ENCODE measurements at regions not wholly inside any gene's neighbourhood (a gene's known extent, or its start where the extent isn't known, plus 50 kb on each side); places are given as distances from the start of the nearest gene placed in this dataset.
"Not testable (repeated sequence)": the region's sequence is repeated elsewhere in the genome, so short reads cannot be mapped to it uniquely, and the experiment has no call there.

GRCh38 chr16:5753381-5753780 lies 655.8 kb upstream of the EEF2KMT start:
- no peaks in the 10 kb centered on the region for H3K4me1 Mint-ChIP-seq (ENCODE audit: low read depth in 2 of 2)
- H3K36me3 Mint-ChIP-seq (ENCODE audit: insufficient read depth) = no peaks in the 10 kb centered on the region
- H3K27me3 Mint-ChIP-seq = peaks cover 0 to 7% of the 10 kb centered on the region in 2 donors
- ATAC-seq (replicated peaks) (no peak), DNase-seq (no peak)
- H3K27ac Mint-ChIP-seq = no peak overlapping the region
- H3K4me3 Mint-ChIP-seq = no peak overlapping the region
- peaks cover 12 to 29% of the 10 kb centered on the region in 2 donors for H3K9me3 Mint-ChIP-seq

- Mint-ChIP-seq H3K9me3 (peaks cover 13 to 14% of the 10 kb centered on the region in 2 donors), H3K4me3 (no peak overlapping the region), H3K4me1 (ENCODE audit: low read depth in 2 of 2) (no peaks in the 10 kb centered on the region), H3K27me3 (peaks cover 0 to 7% of the 10 kb centered on the region in 2 donors), H3K36me3 (ENCODE audit: insufficient read depth) (no peaks in the 10 kb centered on the region), H3K27ac (no peak overlapping the region)
- DNase-seq = no peak
- ATAC-seq (replicated peaks) = no peak
Observed at GRCh38 chr16:5751216-5751615, 653.6 kb upstream of the EEF2KMT start.

GRCh38 chr16:5750439-5750838 lies 652.8 kb upstream of the EEF2KMT start:
- H3K9me3 Mint-ChIP-seq = peaks cover 13 to 14% of the 10 kb centered on the region in 2 donors
- H3K27me3 Mint-ChIP-seq; DNase-seq; H3K27ac Mint-ChIP-seq; H3K4me1 Mint-ChIP-seq (ENCODE audit: low read depth in 2 of 2); ATAC-seq (replicated peaks); H3K36me3 Mint-ChIP-seq (ENCODE audit: insufficient read depth); H3K4me3 Mint-ChIP-seq: not testable (repeated sequence)

- H3K4me3 Mint-ChIP-seq = no peak overlapping the region
- peaks cover 7 to 26% of the 10 kb centered on the region in 2 donors for H3K9me3 Mint-ChIP-seq
- ATAC-seq (replicated peaks) (no peak), DNase-seq (no peak)
- H3K27me3 Mint-ChIP-seq = no peaks in the 10 kb centered on the region
- H3K4me1 Mint-ChIP-seq (ENCODE audit: low read depth in 2 of 2) = no peaks in the 10 kb centered on the region
- H3K36me3 Mint-ChIP-seq (ENCODE audit: insufficient read depth) = no peaks in the 10 kb centered on the region
- no peak overlapping the region for H3K27ac Mint-ChIP-seq
Observed at GRCh38 chr16:5738586-5738985, 641.0 kb upstream of the EEF2KMT start.

GRCh38 chr16:5736209-5736930 lies 638.8 kb upstream of the EEF2KMT start:
- Mint-ChIP-seq H3K36me3 (ENCODE audit: insufficient read depth) (no peaks in the 10 kb centered on the region), H3K9me3 (peaks cover 4 to 26% of the 10 kb centered on the region in 2 donors), H3K27ac (no peak overlapping the region), H3K4me1 (ENCODE audit: low read depth in 2 of 2) (no peaks in the 10 kb centered on the region), H3K27me3 (no peaks in the 10 kb centered on the region), H3K4me3 (no peak overlapping the region)
- ATAC-seq (replicated peaks) = no peak
- no peak for DNase-seq

- Mint-ChIP-seq H3K4me1 (ENCODE audit: low read depth in 2 of 2) (no peaks in the 10 kb centered on the region), H3K27ac (no peak overlapping the region), H3K4me3 (no peak overlapping the region), H3K36me3 (ENCODE audit: insufficient read depth) (no peaks in the 10 kb centered on the region), H3K9me3 (peaks cover 4 to 18% of the 10 kb centered on the region in 2 donors), H3K27me3 (no peaks in the 10 kb centered on the region)
- DNase-seq (no peak), ATAC-seq (replicated peaks) (no peak)
Observed at GRCh38 chr16:5735444-5735843, 637.8 kb upstream of the EEF2KMT start.

GRCh38 chr16:5730783-5731182 lies 633.2 kb upstream of the EEF2KMT start:
- Mint-ChIP-seq H3K36me3 (ENCODE audit: insufficient read depth) (no peaks in the 10 kb centered on the region), H3K9me3 (peaks cover 0 to 4% of the 10 kb centered on the region in 2 donors)
- DNase-seq = no peak

GRCh38 chr16:5722116-5722619 lies 624.6 kb upstream of the EEF2KMT start:
- ATAC-seq (replicated peaks) = no peak
- Mint-ChIP-seq H3K36me3 (ENCODE audit: insufficient read depth) (no peaks in the 10 kb centered on the region), H3K4me3 (no peak overlapping the region), H3K4me1 (ENCODE audit: low read depth in 2 of 2) (no peaks in the 10 kb centered on the region), H3K9me3 (peaks cover 0 to 2% of the 10 kb centered on the region in 2 donors), H3K27ac (no peak overlapping the region), H3K27me3 (no peaks in the 10 kb centered on the region)
- DNase-seq = no peak

More at GRCh38 chr16:5730783-5731182, 633.2 kb upstream of the EEF2KMT start:
- no peak for ATAC-seq (replicated peaks)
- Mint-ChIP-seq H3K27ac (no peak overlapping the region), H3K27me3 (no peaks in the 10 kb centered on the region), H3K4me3 (no peak overlapping the region), H3K4me1 (ENCODE audit: low read depth in 2 of 2) (no peaks in the 10 kb centered on the region)

GRCh38 chr16:5715155-5715554 lies 617.6 kb upstream of the EEF2KMT start:
- Mint-ChIP-seq H3K36me3 (ENCODE audit: insufficient read depth) (no peaks in the 10 kb centered on the region), H3K4me3 (no peak overlapping the region), H3K9me3 (peaks cover 0 to 7% of the 10 kb centered on the region in 2 donors), H3K27ac (no peak overlapping the region), H3K27me3 (no peaks in the 10 kb centered on the region), H3K4me1 (ENCODE audit: low read depth in 2 of 2) (no peaks in the 10 kb centered on the region)
- ATAC-seq (replicated peaks) (no peak), DNase-seq (no peak)

GRCh38 chr16:5709889-5710288 lies 612.3 kb upstream of the EEF2KMT start:
- ATAC-seq (replicated peaks) (no peak), DNase-seq (no peak)
- H3K4me1 Mint-ChIP-seq (ENCODE audit: low read depth in 2 of 2) = no peaks in the 10 kb centered on the region
- no peak overlapping the region for H3K27ac Mint-ChIP-seq
- peaks cover 0 to 10% of the 10 kb centered on the region in 2 donors for H3K9me3 Mint-ChIP-seq
- H3K36me3 Mint-ChIP-seq (ENCODE audit: insufficient read depth) = no peaks in the 10 kb centered on the region
- no peak overlapping the region for H3K4me3 Mint-ChIP-seq
- no peaks in the 10 kb centered on the region for H3K27me3 Mint-ChIP-seq

- H3K27me3 Mint-ChIP-seq = no peaks in the 10 kb centered on the region
- DNase-seq (no peak), ATAC-seq (replicated peaks) (no peak)
- no peak overlapping the region for H3K4me3 Mint-ChIP-seq
- H3K36me3 Mint-ChIP-seq (ENCODE audit: insufficient read depth) = no peaks in the 10 kb centered on the region
- peaks cover 12 to 19% of the 10 kb centered on the region in 2 donors for H3K9me3 Mint-ChIP-seq
- H3K4me1 Mint-ChIP-seq (ENCODE audit: low read depth in 2 of 2) = no peaks in the 10 kb centered on the region
- H3K27ac Mint-ChIP-seq = no peak overlapping the region
Observed at GRCh38 chr16:5706211-5706610, 608.6 kb upstream of the EEF2KMT start.

- ATAC-seq (replicated peaks) (no peak), DNase-seq (no peak)
- Mint-ChIP-seq H3K4me3 (no peak overlapping the region), H3K9me3 (peaks cover 20% of the 10 kb centered on the region in 2 donors), H3K27ac (no peak overlapping the region), H3K4me1 (ENCODE audit: low read depth in 2 of 2) (no peaks in the 10 kb centered on the region), H3K27me3 (no peaks in the 10 kb centered on the region), H3K36me3 (ENCODE audit: insufficient read depth) (no peaks in the 10 kb centered on the region)
Observed at GRCh38 chr16:5704271-5704670, 606.7 kb upstream of the EEF2KMT start.

GRCh38 chr16:5693426-5693825 lies 595.8 kb upstream of the EEF2KMT start:
- Mint-ChIP-seq H3K4me3 (no peak overlapping the region), H3K9me3 (peaks cover 8 to 23% of the 10 kb centered on the region in 2 donors), H3K4me1 (ENCODE audit: low read depth in 2 of 2) (no peaks in the 10 kb centered on the region), H3K27me3 (no peaks in the 10 kb centered on the region), H3K27ac (no peak overlapping the region), H3K36me3 (ENCODE audit: insufficient read depth) (no peaks in the 10 kb centered on the region)
- no peak for DNase-seq
- no peak for ATAC-seq (replicated peaks)

GRCh38 chr16:5681966-5682365 lies 584.4 kb upstream of the EEF2KMT start:
- Mint-ChIP-seq H3K27me3 (no peaks in the 10 kb centered on the region), H3K36me3 (ENCODE audit: insufficient read depth) (peaks cover 4% of the 10 kb centered on the region)
- DNase-seq = no peak

More at GRCh38 chr16:5681966-5682365, 584.4 kb upstream of the EEF2KMT start:
- H3K4me3 Mint-ChIP-seq = no peak overlapping the region
- peaks cover 9 to 19% of the 10 kb centered on the region in 2 donors for H3K9me3 Mint-ChIP-seq
- no peaks in the 10 kb centered on the region for H3K4me1 Mint-ChIP-seq (ENCODE audit: low read depth in 2 of 2)
- no peak overlapping the region for H3K27ac Mint-ChIP-seq
- no peak for ATAC-seq (replicated peaks)
